Liver (tissue), 8 donors: ENCODE measurements at regions not wholly inside any gene's neighbourhood (a gene's known extent, or its start where the extent isn't known, plus 50 kb on each side); places are given as distances from the start of the nearest gene placed in this dataset.

Source experiments
- DNase-seq: peaks from one replicate; pipeline ENCODE4 v3.0.0-alpha.2; 2017; ENCODE audit warnings: low spot score
- H3K27ac ChIP-seq, 2 donors: one replicate each; pipeline ENCODE4 v1.7.0; 2013; ENCODE audit warnings: inconsistent platforms in 2 of 2, low read length in 2 of 2, control low read depth in 1 of 2, low read depth in 1 of 2, mild to moderate bottlenecking in 1 of 2
- H3K27me3 ChIP-seq, 4 donors: one replicate each; pipeline versions ENCODE4 v1.6.1 to v1.7.0; 2013; ENCODE audit warnings: low read length in 3 of 4, inconsistent platforms in 1 of 4, mild to moderate bottlenecking in 1 of 4, moderate library complexity in 1 of 4; ENCODE audit not compliant: control insufficient read depth in 4 of 4, insufficient read depth in 4 of 4
- H3K36me3 ChIP-seq, 4 donors: one replicate each; pipeline versions ENCODE4 v1.6.1 to v1.7.0; 2013; ENCODE audit warnings: low read length in 3 of 4, mild to moderate bottlenecking in 3 of 4, low read depth in 1 of 4, moderate library complexity in 1 of 4; ENCODE audit not compliant: control insufficient read depth in 4 of 4, insufficient read depth in 3 of 4
- H3K4me1 ChIP-seq, 4 donors: one replicate each; pipeline versions ENCODE4 v1.6.1 to v1.7.0; 2013; ENCODE audit warnings: low read length in 3 of 4, mild to moderate bottlenecking in 3 of 4, moderate library complexity in 1 of 4; ENCODE audit not compliant: control insufficient read depth in 4 of 4, insufficient read depth in 4 of 4
- H3K4me3 ChIP-seq, 3 donors: one replicate each; pipeline versions ENCODE4 v1.6.1 to v1.7.0; 2013; ENCODE audit warnings: low read length in 3 of 3, control low read depth in 1 of 3, low read depth in 1 of 3, mild to moderate bottlenecking in 1 of 3
- H3K9ac ChIP-seq, 2 donors: one replicate each; pipeline ENCODE4 v1.7.0; 2013; ENCODE audit warnings: low read length in 2 of 2, mild to moderate bottlenecking in 2 of 2, moderate library complexity in 2 of 2, control low read depth in 1 of 2, low read depth in 1 of 2
- H3K9me3 ChIP-seq, 4 donors: one replicate each; pipeline versions ENCODE4 v1.6.1 to v1.7.0; 2013; ENCODE audit warnings: low read length in 3 of 4; ENCODE audit not compliant: control insufficient read depth in 4 of 4
- CTCF ChIP-seq: fragments of 150-350 bp; IDR thresholded peaks from 2 replicates; pipeline ENCODE4 v1.5.1; 2017; ENCODE audit warnings: improper control_type of control experiment, low read depth, low read length; ENCODE audit not compliant: missing input control
- EGR1 ChIP-seq, 2 donors: IDR thresholded peaks; 2 replicates each; pipeline ENCODE4 v1.6.1; 2016 to 2018; ENCODE audit warnings: antibody characterized with exemption in 2 of 2, low read depth in 2 of 2
- FOXA1 ChIP-seq: IDR thresholded peaks from 2 replicates; pipeline ENCODE4 v1.6.1; 2016; ENCODE audit warnings: antibody characterized with exemption
- FOXA2 ChIP-seq: IDR thresholded peaks from 2 replicates; pipeline ENCODE4 v1.6.1; 2016; ENCODE audit warnings: antibody characterized with exemption
- GABPA ChIP-seq, 2 donors: IDR thresholded peaks in 1 of 2; conservative IDR thresholded peaks in 1 of 2; 2 replicates each; pipeline ENCODE4 v1.6.1; 2016; ENCODE audit warnings: antibody characterized with exemption in 2 of 2, mild to moderate bottlenecking in 1 of 2, moderate library complexity in 1 of 2
- HNF4A ChIP-seq, 2 donors: conservative IDR thresholded peaks; 2 replicates each; pipeline ENCODE4 v1.6.1; 2016; ENCODE audit warnings: antibody characterized with exemption in 2 of 2, mild to moderate bottlenecking in 2 of 2
- HNF4G ChIP-seq: IDR thresholded peaks from 2 replicates; pipeline ENCODE4 v1.6.1; 2016; ENCODE audit warnings: antibody characterized with exemption
- JUND ChIP-seq, 2 donors: IDR thresholded peaks; 2 replicates each; pipeline ENCODE4 v1.6.1; 2016; ENCODE audit warnings: antibody characterized with exemption in 2 of 2
- MAX ChIP-seq: IDR thresholded peaks from 2 replicates; pipeline ENCODE4 v1.6.1; 2016; ENCODE audit warnings: antibody characterized with exemption
- NR2F2 ChIP-seq: IDR thresholded peaks from 2 replicates; pipeline ENCODE4 v1.6.1; 2016; ENCODE audit warnings: antibody characterized with exemption
- RAD21 ChIP-seq, 2 donors: IDR thresholded peaks; 2 replicates each; pipeline ENCODE4 v1.6.1; 2016; ENCODE audit warnings: antibody characterized with exemption in 2 of 2, mild to moderate bottlenecking in 2 of 2
- REST ChIP-seq: IDR thresholded peaks from 2 replicates; pipeline ENCODE4 v1.6.1; 2016; ENCODE audit warnings: antibody characterized with exemption, mild to moderate bottlenecking
- RXRA ChIP-seq, 2 donors: IDR thresholded peaks; 2 replicates each; pipeline ENCODE4 v1.6.1; 2017 to 2018; ENCODE audit warnings: antibody characterized with exemption in 2 of 2, mild to moderate bottlenecking in 1 of 2
- TAF1 ChIP-seq: conservative IDR thresholded peaks from 2 replicates; pipeline ENCODE4 v1.6.1; 2016; ENCODE audit warnings: antibody characterized with exemption, mild to moderate bottlenecking
- YY1 ChIP-seq: IDR thresholded peaks from 2 replicates; pipeline ENCODE4 v1.6.1; 2016; ENCODE audit warnings: antibody characterized with exemption, mild to moderate bottlenecking
- WGBS: extraction: QIAGEN DNeasy Blood & Tissue Kit; methylation state at CpG from one replicate; pipeline ENCODE4 v1.1.7; 2013; 5-methylcytosine and 5-hydroxymethylcytosine counted together
- TF ChIP-seq, protein P1 (sequence below): IDR thresholded peaks from 2 replicates; pipeline ENCODE4 v1.6.1; 2016; ENCODE audit warnings: antibody characterized with exemption
- donor health status: healthy.
- donor health status: healthy.
- donor health status: healthy.
- donor health status: healthy.
- donor health status: healthy.

DNA sequence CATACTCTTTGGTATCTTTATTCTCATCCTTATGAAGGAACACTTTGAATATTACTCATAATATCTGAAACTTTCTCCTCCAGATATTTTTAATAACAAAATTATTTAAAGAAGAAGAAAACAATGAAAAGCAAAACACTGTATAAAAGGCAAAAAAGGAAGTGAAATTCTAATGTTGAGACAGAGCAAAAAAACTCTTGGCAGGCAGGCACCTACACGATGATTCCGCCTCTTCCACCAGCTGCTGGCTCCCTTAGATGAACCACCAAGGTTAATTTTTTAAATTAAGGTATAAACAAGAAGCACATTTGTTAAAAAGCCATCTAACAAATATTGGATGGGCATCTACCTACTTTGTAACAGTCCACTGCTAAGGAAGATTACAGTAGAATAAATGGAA, 434.7 kb downstream of the EPHA4 start:
- 77% methylated on average over 2 of the region's 2 CpGs for WGBS

GRCh38 chr2:221142341-221142740, 429.8 kb downstream of the EPHA4 start:
- no peak overlapping the region for H3K4me3 ChIP-seq
- 81% methylated on average over 7 of the region's 7 CpGs for WGBS
- no peaks in the 10 kb centered on the region for H3K27me3 ChIP-seq
- H3K27ac ChIP-seq, result no peak overlapping the region
- no peak for DNase-seq
- no peaks in the 10 kb centered on the region for H3K36me3 ChIP-seq
- no peaks in the 10 kb centered on the region for H3K9me3 ChIP-seq
- H3K9ac ChIP-seq, result no peak overlapping the region
- H3K4me1 ChIP-seq, result no peaks in the 10 kb centered on the region
- no peak for TF ChIP-seq JUND (IDR thresholded peaks at IDR 0.05)
- no peak for TF ChIP-seq HNF4G
- TF ChIP-seq, protein P1, sequence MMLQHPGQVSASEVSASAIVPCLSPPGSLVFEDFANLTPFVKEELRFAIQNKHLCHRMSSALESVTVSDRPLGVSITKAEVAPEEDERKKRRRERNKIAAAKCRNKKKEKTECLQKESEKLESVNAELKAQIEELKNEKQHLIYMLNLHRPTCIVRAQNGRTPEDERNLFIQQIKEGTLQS, result no peak
- TF ChIP-seq CTCF, result no peak
- TF ChIP-seq NR2F2, result no peak
- TF ChIP-seq MAX, result no peak
- no peak for TF ChIP-seq HNF4A (conservative IDR thresholded peaks at IDR 0.05)
- no peak for TF ChIP-seq FOXA1
- no peak for TF ChIP-seq FOXA2
- no peak for TF ChIP-seq RXRA (IDR thresholded peaks at IDR 0.05)
- TF ChIP-seq EGR1 (IDR thresholded peaks at IDR 0.05; ENCODE audit: low read depth in 2 of 2), result no peak
- no peak for TF ChIP-seq GABPA (IDR thresholded peaks at IDR 0.05 in 1 of 2, conservative IDR thresholded peaks at IDR 0.05 in 1 of 2)
- TF ChIP-seq RAD21 (IDR thresholded peaks at IDR 0.05), result no peak
- TF ChIP-seq TAF1, result no peak
- no peak for TF ChIP-seq YY1
- no peak for TF ChIP-seq REST

More for the DNA sequence above, 434.7 kb downstream of the EPHA4 start:
- Histone ChIP-seq H3K27ac (no peak overlapping the region), H3K9me3 (no peaks in the 10 kb centered on the region), H3K27me3 (no peaks in the 10 kb centered on the region), H3K9ac (no peak overlapping the region), H3K4me1 (no peaks in the 10 kb centered on the region), H3K36me3 (no peaks in the 10 kb centered on the region), H3K4me3 (no peak overlapping the region)
- TF ChIP-seq REST (no peak), FOXA1 (no peak)
- TF ChIP-seq, protein P1, result no peak
- DNase-seq, result no peak
